ENCODE measurements at regions not wholly inside any gene's neighbourhood (a gene's known extent, or its start where the extent isn't known, plus 50 kb on each side); places are given as distances from the start of the nearest gene placed in this dataset.

- TF ChIP-seq CTCF (conservative IDR thresholded peaks at IDR 0.05; ENCODE audit: low read length) (no peak), EZH2phosphoT487 (IDR thresholded peaks at IDR 0.05; ENCODE audit: borderline replicate concordance, low read depth, low read length) (no peak)
Measured at GRCh38 chr6:12221856-12222255, 68.3 kb upstream of the EDN1 start.

Measured in OCI-LY7 (cell line).